GM12865 (cell line): ENCODE measurements at regions not wholly inside any gene's neighbourhood (a gene's known extent, or its start where the extent isn't known, plus 50 kb on each side); places are given as distances from the start of the nearest gene placed in this dataset.
"Not testable (repeated sequence)": the region's sequence is repeated elsewhere in the genome, so short reads cannot be mapped to it uniquely, and the experiment has no call there.

Experiments
- DNase-seq: peaks from one replicate; pipeline ENCODE4 v3.0.0; 2010; ENCODE audit warnings: low read depth
- H3K4me3 ChIP-seq: 2 replicates; pipeline ENCODE4 v1.5.1; 2011; ENCODE audit warnings: mild to moderate bottlenecking, low read depth, low read length, control low read depth
- TF ChIP-seq, protein P1 (sequence below): IDR thresholded peaks from 2 replicates; pipeline ENCODE4 v1.5.1; 2011; ENCODE audit warnings: low read length, control low read depth, low read depth, inconsistent platforms; ENCODE audit not compliant: insufficient read depth; ENCODE audit errors: missing control alignments

DNA sequence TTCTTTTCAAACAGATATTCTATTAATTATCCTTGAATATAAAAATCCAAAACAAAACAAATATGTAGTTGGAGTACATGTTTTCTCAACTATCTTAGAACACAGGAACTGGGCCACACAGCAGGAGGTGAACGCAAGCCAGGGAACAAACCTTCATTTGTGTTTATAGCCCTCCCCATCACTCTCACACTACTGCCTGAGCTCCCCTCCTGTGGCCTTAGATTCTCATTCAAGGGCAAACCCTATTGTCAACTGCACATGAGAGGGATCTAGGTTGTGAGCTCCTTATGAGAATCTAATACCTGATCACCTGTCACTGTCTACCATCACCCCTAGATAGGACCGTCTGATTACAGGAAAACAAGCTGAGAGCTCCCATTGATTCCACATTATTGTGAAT, 427.1 kb upstream of the PRR20A start:
- H3K4me3 ChIP-seq = no peak overlapping the region
- no peak for DNase-seq
- TF ChIP-seq, protein P1, sequence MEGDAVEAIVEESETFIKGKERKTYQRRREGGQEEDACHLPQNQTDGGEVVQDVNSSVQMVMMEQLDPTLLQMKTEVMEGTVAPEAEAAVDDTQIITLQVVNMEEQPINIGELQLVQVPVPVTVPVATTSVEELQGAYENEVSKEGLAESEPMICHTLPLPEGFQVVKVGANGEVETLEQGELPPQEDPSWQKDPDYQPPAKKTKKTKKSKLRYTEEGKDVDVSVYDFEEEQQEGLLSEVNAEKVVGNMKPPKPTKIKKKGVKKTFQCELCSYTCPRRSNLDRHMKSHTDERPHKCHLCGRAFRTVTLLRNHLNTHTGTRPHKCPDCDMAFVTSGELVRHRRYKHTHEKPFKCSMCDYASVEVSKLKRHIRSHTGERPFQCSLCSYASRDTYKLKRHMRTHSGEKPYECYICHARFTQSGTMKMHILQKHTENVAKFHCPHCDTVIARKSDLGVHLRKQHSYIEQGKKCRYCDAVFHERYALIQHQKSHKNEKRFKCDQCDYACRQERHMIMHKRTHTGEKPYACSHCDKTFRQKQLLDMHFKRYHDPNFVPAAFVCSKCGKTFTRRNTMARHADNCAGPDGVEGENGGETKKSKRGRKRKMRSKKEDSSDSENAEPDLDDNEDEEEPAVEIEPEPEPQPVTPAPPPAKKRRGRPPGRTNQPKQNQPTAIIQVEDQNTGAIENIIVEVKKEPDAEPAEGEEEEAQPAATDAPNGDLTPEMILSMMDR = no peak

DNA sequence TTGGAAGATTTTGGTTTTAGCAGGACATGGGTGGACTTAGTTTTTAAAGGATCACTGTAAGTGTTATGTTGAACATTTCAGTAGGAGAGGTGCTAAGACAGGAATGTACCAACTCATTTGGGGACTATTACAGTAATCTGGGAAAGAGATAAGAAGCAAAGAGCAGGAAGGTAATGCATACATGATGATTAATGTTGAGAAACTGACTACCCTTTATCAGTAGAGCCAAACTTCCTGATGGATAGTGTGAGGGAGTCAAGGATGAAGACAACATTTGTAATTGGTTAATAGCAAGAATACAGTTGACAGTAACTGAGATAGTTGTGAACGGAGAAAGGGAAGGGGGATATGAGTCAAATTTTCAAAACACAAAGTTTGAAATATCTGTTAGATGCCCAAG, 421.9 kb upstream of the PRR20A start:
- TF ChIP-seq, protein P1 = no peak
- no peak for DNase-seq
- H3K4me3 ChIP-seq = no peak overlapping the region

DNA sequence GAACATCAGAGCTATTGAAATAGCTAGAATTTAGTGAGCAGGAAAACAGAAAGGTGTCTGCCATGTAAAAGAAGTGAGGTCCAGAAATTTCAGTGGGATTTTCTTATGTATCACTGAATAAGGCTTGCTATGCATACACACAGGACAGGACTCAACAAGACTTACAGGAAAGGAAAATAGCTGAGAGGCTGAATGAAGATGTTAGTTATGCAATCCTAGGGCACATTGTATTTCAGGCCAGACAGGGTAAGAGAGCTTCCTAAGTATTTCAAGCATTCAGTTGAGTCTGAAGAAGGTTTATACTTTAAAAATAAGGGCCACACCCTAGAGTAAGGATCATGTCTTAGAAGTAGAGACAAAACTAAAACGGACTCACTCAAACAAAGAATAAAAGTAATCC, 419.9 kb upstream of the PRR20A start:
- TF ChIP-seq, protein P1 = no peak
- no peak for DNase-seq
- no peak overlapping the region for H3K4me3 ChIP-seq

DNA sequence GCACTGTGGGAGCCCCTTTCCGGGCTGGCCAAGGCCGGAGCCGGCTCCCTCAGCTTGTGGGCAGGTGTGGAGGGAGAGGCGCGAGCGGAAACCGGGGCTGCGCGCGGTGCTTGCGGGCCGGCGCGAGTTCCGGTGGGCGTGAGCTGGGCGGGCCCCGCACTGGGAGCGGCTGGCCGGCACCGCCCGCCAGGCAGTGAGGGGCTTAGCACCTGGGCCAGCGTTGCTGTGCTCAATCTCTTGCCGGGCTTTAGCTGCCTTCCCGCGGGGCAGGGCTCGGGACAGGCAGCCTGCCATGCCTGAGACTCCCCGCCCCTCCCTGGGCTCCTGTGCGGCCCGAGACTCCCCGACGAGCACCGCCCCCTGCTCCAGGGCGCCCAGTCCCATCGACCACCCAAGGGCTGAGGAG, 405.2 kb upstream of the PRR20A start:
- TF ChIP-seq, protein P1 = no peak
- H3K4me3 ChIP-seq = no peak overlapping the region
- no peak for DNase-seq

DNA sequence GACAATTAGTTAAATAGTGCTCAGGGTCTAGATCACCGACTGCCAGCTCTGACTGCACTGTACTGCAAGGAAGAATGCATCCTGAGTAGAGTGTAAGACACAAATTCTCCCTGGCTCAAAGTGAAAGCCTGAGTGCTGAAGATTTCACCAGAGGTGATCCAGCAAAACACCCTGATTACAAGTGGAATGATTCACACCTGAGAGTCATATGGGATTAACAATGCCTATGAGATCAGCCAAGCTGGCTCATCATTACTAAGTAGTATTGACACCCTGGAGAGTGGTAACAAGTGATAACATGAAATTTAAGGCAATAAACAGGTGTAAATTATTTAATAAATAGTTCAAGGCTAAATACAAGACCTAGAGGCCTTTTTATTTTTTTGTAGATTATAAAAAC, 403.8 kb upstream of the PRR20A start:
- H3K4me3 ChIP-seq = no peak overlapping the region
- DNase-seq = no peak
- TF ChIP-seq, protein P1 = no peak

DNA sequence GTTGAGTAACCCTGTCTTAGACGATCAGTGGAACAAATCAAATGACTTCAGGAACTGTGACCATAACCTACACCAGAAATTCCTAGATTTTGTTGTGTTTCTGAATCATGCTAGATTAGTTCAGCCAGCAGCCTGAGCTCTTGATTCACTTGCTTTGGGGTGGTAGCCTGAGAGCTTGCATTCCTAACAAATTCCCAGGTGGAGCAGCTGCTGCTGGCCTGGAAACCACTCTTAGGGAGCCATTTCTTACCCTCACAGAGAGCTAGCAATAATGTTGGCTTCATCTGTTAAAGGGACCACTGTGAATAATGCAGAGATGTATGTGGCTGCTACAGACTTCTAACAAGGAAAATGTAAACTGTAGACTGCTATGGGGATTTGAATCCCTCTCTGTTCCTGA, 388.1 kb upstream of the PRR20A start:
- TF ChIP-seq, protein P1 = no peak
- no peak for DNase-seq
- H3K4me3 ChIP-seq = no peak overlapping the region

DNA sequence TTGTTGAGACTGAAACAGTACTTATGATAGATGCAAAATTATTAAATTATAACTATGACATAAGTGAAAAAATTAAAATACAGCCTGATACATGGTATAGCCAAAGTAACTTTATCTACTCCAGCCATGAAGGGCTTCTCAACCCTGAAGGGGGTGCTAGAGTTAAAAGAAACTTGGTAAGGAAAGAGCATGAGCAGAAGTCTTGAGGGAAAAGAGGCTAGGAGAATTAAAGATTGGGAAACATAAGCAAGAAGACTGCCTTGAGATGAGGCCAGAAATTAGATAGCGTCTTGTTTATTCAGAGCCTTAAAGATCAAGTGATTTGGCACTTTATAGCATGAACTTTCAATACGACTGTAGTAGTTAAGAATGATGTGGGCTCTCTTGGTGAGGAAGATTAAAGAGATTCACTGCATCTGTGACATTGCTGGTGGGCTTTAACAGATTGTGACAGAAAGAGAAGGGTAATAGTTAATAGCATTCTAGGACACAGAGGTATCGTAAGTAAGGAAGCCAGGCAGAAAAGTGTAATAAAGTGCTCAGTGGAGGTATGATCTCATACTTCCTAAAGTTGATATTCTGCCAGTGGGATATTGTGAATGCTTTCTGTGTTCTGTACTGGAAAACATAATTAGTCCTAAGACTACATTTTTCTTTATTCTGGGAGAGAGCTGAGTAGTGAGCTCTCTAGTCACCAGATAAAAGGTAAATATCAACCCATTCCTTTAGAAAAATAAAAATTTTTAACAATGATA, 385.4 kb upstream of the PRR20A start:
- H3K4me3 ChIP-seq = no peak overlapping the region
- TF ChIP-seq, protein P1 = no peak
- DNase-seq = no peak

DNA sequence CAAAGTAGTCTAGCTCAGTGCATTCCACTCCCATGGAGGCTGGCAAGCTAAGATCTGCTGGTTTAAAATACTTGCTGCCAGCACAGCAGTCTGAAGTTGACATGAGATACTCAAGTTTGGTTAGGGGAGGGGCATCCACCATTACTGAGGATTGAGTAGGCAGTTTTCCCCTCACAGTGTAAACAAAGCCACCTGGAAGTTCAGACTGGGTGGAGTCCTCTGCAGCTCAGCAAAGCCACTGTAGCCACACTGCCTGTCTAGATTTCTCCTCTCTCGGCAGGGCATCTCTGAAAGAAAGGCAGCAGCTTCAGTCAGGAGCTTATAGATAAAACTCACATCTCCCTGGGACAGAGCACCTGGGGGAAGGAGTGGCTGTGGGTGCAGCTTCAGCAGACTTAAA, 377.4 kb upstream of the PRR20A start:
- H3K4me3 ChIP-seq, DNase-seq: not testable (repeated sequence)
